Endothelial cell (in vitro differentiated cells): ENCODE measurements at regions not wholly inside any gene's neighbourhood (a gene's known extent, or its start where the extent isn't known, plus 50 kb on each side); places are given as distances from the start of the nearest gene placed in this dataset.

ENCODE experiments used
- DNase-seq: peaks from one replicate; pipeline ENCODE4 v3.0.0; 2021; ENCODE audit warnings: low spot score
- H3K27ac Mint-ChIP-seq: one replicate; pipeline ENCODE4 v1.8.0; 2021; ENCODE audit warnings: mixed read lengths, inconsistent platforms; ENCODE audit not compliant: unreplicated experiment
- H3K27me3 Mint-ChIP-seq: one replicate; pipeline ENCODE4 v1.8.0; 2021; ENCODE audit warnings: mild to moderate bottlenecking, moderate library complexity, mixed read lengths, inconsistent platforms; ENCODE audit not compliant: unreplicated experiment
- H3K36me3 Mint-ChIP-seq: one replicate; pipeline ENCODE4 v1.8.0; 2021; ENCODE audit warnings: mild to moderate bottlenecking, low read depth, mixed read lengths, inconsistent platforms; ENCODE audit not compliant: unreplicated experiment
- H3K4me1 Mint-ChIP-seq: one replicate; pipeline ENCODE4 v1.8.0; 2021; ENCODE audit warnings: mild to moderate bottlenecking, mixed read lengths, inconsistent platforms; ENCODE audit not compliant: unreplicated experiment
- H3K4me3 Mint-ChIP-seq: one replicate; pipeline ENCODE4 v1.8.0; 2021; ENCODE audit warnings: mild to moderate bottlenecking, mixed read lengths, inconsistent platforms; ENCODE audit not compliant: unreplicated experiment
- H3K9me3 Mint-ChIP-seq: one replicate; pipeline ENCODE4 v1.8.0; 2021; ENCODE audit warnings: mixed read lengths, inconsistent platforms; ENCODE audit not compliant: unreplicated experiment
- CTCF ChIP-seq: fragments of 200-600 bp; sonication (generic); IDR thresholded peaks from one replicate; pipeline ENCODE4 v1.5.0; 2021; ENCODE audit warnings: antibody characterized with exemption; ENCODE audit not compliant: unreplicated experiment

- H3K9me3 Mint-ChIP-seq, result no peaks in the 10 kb centered on the region
- no peak overlapping the region for H3K4me3 Mint-ChIP-seq
- peaks cover 3% of the 10 kb centered on the region for H3K4me1 Mint-ChIP-seq
- no peak for DNase-seq
- H3K27me3 Mint-ChIP-seq, result no peaks in the 10 kb centered on the region
- H3K27ac Mint-ChIP-seq, result no peak overlapping the region
- TF ChIP-seq CTCF, result no peak
- no peaks in the 10 kb centered on the region for H3K36me3 Mint-ChIP-seq
These were observed 241.5 kb downstream of the SATB2 start for GRCh38 chr2:199216253-199216652.

- no peak for TF ChIP-seq CTCF
- Mint-ChIP-seq H3K27me3 (peaks cover 3% of the 10 kb centered on the region), H3K36me3 (no peaks in the 10 kb centered on the region), H3K4me1 (no peaks in the 10 kb centered on the region), H3K4me3 (no peak overlapping the region), H3K9me3 (no peaks in the 10 kb centered on the region), H3K27ac (no peak overlapping the region)
- no peak for DNase-seq
These were observed 250.7 kb downstream of the SATB2 start for GRCh38 chr2:199207011-199207410.

- H3K4me3 Mint-ChIP-seq, result no peak overlapping the region
- H3K4me1 Mint-ChIP-seq, result no peaks in the 10 kb centered on the region
- H3K27me3 Mint-ChIP-seq, result peaks cover 3% of the 10 kb centered on the region
- H3K36me3 Mint-ChIP-seq, result no peaks in the 10 kb centered on the region
- H3K9me3 Mint-ChIP-seq, result no peaks in the 10 kb centered on the region
- no peak overlapping the region for H3K27ac Mint-ChIP-seq
- no peak for DNase-seq
- TF ChIP-seq CTCF, result no peak
These were observed 251.2 kb downstream of the SATB2 start for GRCh38 chr2:199206536-199206935.

GRCh38 chr2:199202964-199203363 lies 254.8 kb downstream of the SATB2 start:
- TF ChIP-seq CTCF, result no peak
- no peak overlapping the region for H3K4me3 Mint-ChIP-seq

DNA sequence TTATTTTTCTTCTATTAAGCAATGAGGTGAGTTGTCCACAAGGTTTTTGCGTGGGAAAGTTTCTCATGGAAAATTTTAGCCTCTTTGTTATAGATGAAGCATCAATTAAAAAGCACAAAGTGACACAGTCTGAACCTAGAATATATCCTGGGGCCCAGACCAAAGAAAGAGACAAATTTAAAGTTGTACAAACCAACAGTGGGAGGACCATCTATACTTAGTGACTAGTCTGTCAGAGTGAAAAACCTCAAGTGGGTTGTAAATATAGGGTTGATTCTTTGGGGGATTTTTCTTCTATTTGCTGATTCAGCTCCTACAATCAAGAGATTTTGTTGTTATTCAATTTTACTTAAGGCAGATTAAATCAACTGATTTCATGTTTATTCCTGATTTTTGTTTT lies 256.2 kb downstream of the SATB2 start:
- Mint-ChIP-seq H3K9me3 (no peaks in the 10 kb centered on the region), H3K27me3 (no peaks in the 10 kb centered on the region), H3K27ac (no peak overlapping the region), H3K36me3 (no peaks in the 10 kb centered on the region), H3K4me1 (no peaks in the 10 kb centered on the region), H3K4me3 (no peak overlapping the region)
- TF ChIP-seq CTCF, result no peak
- no peak for DNase-seq

More at GRCh38 chr2:199202964-199203363, 254.8 kb downstream of the SATB2 start:
- no peaks in the 10 kb centered on the region for H3K27me3 Mint-ChIP-seq
- H3K9me3 Mint-ChIP-seq, result no peaks in the 10 kb centered on the region
- no peak overlapping the region for H3K27ac Mint-ChIP-seq
- DNase-seq, result no peak
- H3K4me1 Mint-ChIP-seq, result no peaks in the 10 kb centered on the region
- H3K36me3 Mint-ChIP-seq, result no peaks in the 10 kb centered on the region
